Ovary (tissue), 3 donors: ENCODE measurements at regions not wholly inside any gene's neighbourhood (a gene's known extent, or its start where the extent isn't known, plus 50 kb on each side); places are given as distances from the start of the nearest gene placed in this dataset.

ENCODE experiments used
- CTCF ChIP-seq, 3 donors: fragments of 450-650 bp in 2 of 3; fragments of 200-600 bp in 1 of 3; IDR thresholded peaks; one replicate each; pipeline versions ENCODE4 v1.5.1 to v1.8.0; 2016 to 2022; ENCODE audit warnings: antibody characterized with exemption in 3 of 3, mild to moderate bottlenecking in 1 of 3
- EP300 ChIP-seq: sonication (generic); formaldehyde crosslinking; IDR thresholded peaks from one replicate; pipeline ENCODE4 v1.6.1; 2017; ENCODE audit warnings: antibody characterized with exemption
- donor health status: DM: no; HTN: no; CAD: no.

- TF ChIP-seq EP300 (no peak), CTCF (IDR thresholded peaks at IDR 0.05) (no peak)
Measured at GRCh38 chr2:142681952-142682351, 195.5 kb upstream of the KYNU start.
